HG02798 (cell line): ENCODE measurements at regions not wholly inside any gene's neighbourhood (a gene's known extent, or its start where the extent isn't known, plus 50 kb on each side); places are given as distances from the start of the nearest gene placed in this dataset.

Source experiments
- ATAC-seq: cut with Tn5 transposase; IDR thresholded peaks from one replicate; pipeline ENCODE4 v1.9.1; 2021; ENCODE audit warnings: mild to moderate bottlenecking; ENCODE audit not compliant: unreplicated experiment, poor library complexity

GRCh38 chr7:155896531-155897263, 84.4 kb upstream of the SHH start:
- no peak for ATAC-seq

- no peak for ATAC-seq
Observed at GRCh38 chr7:155893664-155894063, 81.4 kb upstream of the SHH start.

GRCh38 chr7:155893176-155893575, 80.9 kb upstream of the SHH start:
- no peak for ATAC-seq

GRCh38 chr7:155889636-155890511, 77.6 kb upstream of the SHH start:
- no peak for ATAC-seq

- no peak for ATAC-seq
Observed at GRCh38 chr7:155887174-155887525, 74.9 kb upstream of the SHH start.

- ATAC-seq: no peak
Observed at GRCh38 chr7:155886391-155887173, 74.3 kb upstream of the SHH start.

GRCh38 chr7:155885167-155886155, 73.2 kb upstream of the SHH start:
- ATAC-seq: no peak

GRCh38 chr7:155884225-155885166, 72.2 kb upstream of the SHH start:
- no peak for ATAC-seq

- no peak for ATAC-seq
Observed at GRCh38 chr7:155883491-155884224, 71.4 kb upstream of the SHH start.

- no peak for ATAC-seq
Observed at GRCh38 chr7:155882596-155882995, 70.3 kb upstream of the SHH start.

GRCh38 chr7:155881471-155882350, 69.4 kb upstream of the SHH start:
- no peak for ATAC-seq

- no peak for ATAC-seq
Observed at GRCh38 chr7:155880721-155881120, 68.5 kb upstream of the SHH start.

- ATAC-seq: no peak
Observed at GRCh38 chr7:155879592-155879991, 67.3 kb upstream of the SHH start.

- ATAC-seq: no peak
Observed at GRCh38 chr7:155878674-155879073, 66.4 kb upstream of the SHH start.

GRCh38 chr7:155878250-155878649, 66.0 kb upstream of the SHH start:
- no peak for ATAC-seq

GRCh38 chr7:155877167-155877566, 64.9 kb upstream of the SHH start:
- no peak for ATAC-seq

GRCh38 chr7:155874411-155874810, 62.1 kb upstream of the SHH start:
- no peak for ATAC-seq
